IMR-90 (cell line): ENCODE measurements at regions not wholly inside any gene's neighbourhood (a gene's known extent, or its start where the extent isn't known, plus 50 kb on each side); places are given as distances from the start of the nearest gene placed in this dataset.

Source experiments
- ATAC-seq: fragments of 200-7000 bp; cut with Tn5 transposase; 2 replicates; pipeline ENCODE4 v1.9.1; 2020; ENCODE audit warnings: low read depth, mild to moderate bottlenecking, moderate library complexity
- BruUV-seq: library from RNA; stranded (reverse); fragments of 400-500 nt; replicated peaks from 2 replicates; lab custom pipeline; 2021; lab: Mats Ljungman, UMichigan
- CTCF ChIA-PET: fragments of 300-600 bp; formaldehyde crosslinking; extraction: SDS; loops from one replicate; lab custom pipeline; 2021; ENCODE audit warnings: antibody characterized with exemption; lab: Yijun Ruan, JAX
- POLR2A ChIA-PET: fragments of 300-600 bp; sonication (Branson Sonifier 250); formaldehyde crosslinking; loops from one replicate; lab custom pipeline; 2022; ENCODE audit warnings: antibody characterized with exemption; ENCODE audit not compliant: unreplicated experiment; lab: Charles Lee
- DNase-seq: peaks from one replicate; pipeline ENCODE4 v3.0.0; 2013
- H2AFZ ChIP-seq: replicated peaks from 2 replicates; pipeline ENCODE3; 2013; ENCODE audit warnings: low read length, mild to moderate bottlenecking; ENCODE audit not compliant: poor library complexity
- H2AK5ac ChIP-seq: 2 replicates; pipeline ENCODE4 v1.6.1; 2013; ENCODE audit warnings: low read depth, low read length, inconsistent platforms
- H2AK9ac ChIP-seq: replicated peaks from 2 replicates; pipeline ENCODE3; 2013; ENCODE audit warnings: mild to moderate bottlenecking, low read depth, low read length, moderate library complexity; ENCODE audit not compliant: poor library complexity
- H2BK120ac ChIP-seq: 2 replicates; pipeline ENCODE4 v1.6.1; 2013; ENCODE audit warnings: low read depth, low read length, inconsistent platforms
- H2BK15ac ChIP-seq: 3 replicates; pipeline ENCODE4 v1.6.1; 2013; ENCODE audit warnings: low read depth, low read length, inconsistent platforms
- H2BK20ac ChIP-seq: 2 replicates; pipeline ENCODE4 v1.6.1; 2013; ENCODE audit warnings: low read depth, mild to moderate bottlenecking, inconsistent platforms, low read length, moderate library complexity
- H2BK5ac ChIP-seq: 2 replicates; pipeline ENCODE4 v1.6.1; 2013; ENCODE audit warnings: mild to moderate bottlenecking, low read depth, low read length, inconsistent platforms; ENCODE audit not compliant: poor library complexity, severe bottlenecking
- H3K14ac ChIP-seq: replicated peaks from 2 replicates; pipeline ENCODE4 v1.6.1; 2013; ENCODE audit warnings: low read depth, low read length, inconsistent platforms
- H3K18ac ChIP-seq: 2 replicates; pipeline ENCODE4 v1.6.1; 2013; ENCODE audit warnings: low read depth, low read length, control low read depth
- H3K23ac ChIP-seq: 2 replicates; pipeline ENCODE4 v1.6.1; 2013; ENCODE audit warnings: low read depth, low read length, inconsistent platforms
- H3K27ac ChIP-seq: 2 replicates; pipeline ENCODE4 v1.5.1; 2013; ENCODE audit warnings: mild to moderate bottlenecking, control low read depth, low read length; ENCODE audit not compliant: insufficient read depth
- H3K27me3 ChIP-seq: 2 replicates; pipeline ENCODE4 v1.6.1; 2013; ENCODE audit warnings: low read length; ENCODE audit not compliant: control insufficient read depth, insufficient read depth
- H3K36me3 ChIP-seq: 2 replicates; pipeline ENCODE4 v1.6.1; 2013; ENCODE audit warnings: low read length, mixed read lengths; ENCODE audit not compliant: control insufficient read depth, insufficient read depth
- H3K4ac ChIP-seq: 2 replicates; pipeline ENCODE4 v1.6.1; 2013; ENCODE audit warnings: low read depth, low read length, inconsistent platforms
- H3K4me1 ChIP-seq: 2 replicates; pipeline ENCODE4 v1.6.1; 2013; ENCODE audit warnings: low read length, mixed read lengths; ENCODE audit not compliant: control insufficient read depth, insufficient read depth
- H3K4me2 ChIP-seq: 2 replicates; pipeline ENCODE4 v1.6.1; 2013; ENCODE audit warnings: low read depth, mild to moderate bottlenecking, control low read depth, low read length, moderate library complexity
- H3K4me3 ChIP-seq: 2 replicates; pipeline ENCODE4 v1.5.1; 2013; ENCODE audit warnings: low read depth, mild to moderate bottlenecking, control low read depth, low read length, moderate library complexity; ENCODE audit not compliant: insufficient read depth
- H3K56ac ChIP-seq: 2 replicates; pipeline ENCODE4 v1.6.1; 2013; ENCODE audit warnings: low read length, inconsistent platforms; ENCODE audit not compliant: insufficient read depth; ENCODE audit errors: extremely low read depth
- H3K79me1 ChIP-seq, 2 experiments: 2 replicates each; pipeline ENCODE4 v1.6.1; 2013; ENCODE audit warnings: low read length in 2 of 2, inconsistent platforms in 1 of 2, low read depth in 1 of 2
- H3K9ac ChIP-seq: 2 replicates; pipeline ENCODE4 v1.6.1; 2013; ENCODE audit warnings: low read depth, low read length, control low read depth
- H3K9me1 ChIP-seq: 2 replicates; pipeline ENCODE4 v1.6.1; 2013; ENCODE audit warnings: low read length, inconsistent platforms; ENCODE audit not compliant: insufficient read depth
- H3K9me3 ChIP-seq: 2 replicates; pipeline ENCODE4 v1.6.1; 2013; ENCODE audit warnings: low read length; ENCODE audit not compliant: control insufficient read depth, insufficient read depth
- H4K20me1 ChIP-seq: 2 replicates; pipeline ENCODE4 v1.6.1; 2013; ENCODE audit warnings: low read length, inconsistent platforms; ENCODE audit not compliant: insufficient read depth
- H4K5ac ChIP-seq: 2 replicates; pipeline ENCODE4 v1.6.1; 2013; ENCODE audit warnings: mild to moderate bottlenecking, low read depth, low read length, control low read depth
- H4K8ac ChIP-seq, 2 experiments: 2 replicates each; pipeline ENCODE4 v1.6.1; 2013; ENCODE audit warnings: low read depth in 2 of 2, low read length in 2 of 2, control low read depth in 1 of 2, inconsistent platforms in 1 of 2
- H4K91ac ChIP-seq: 2 replicates; pipeline ENCODE4 v1.6.1; 2013; ENCODE audit warnings: low read depth, low read length, inconsistent platforms; ENCODE audit not compliant: insufficient read depth
- CEBPB ChIP-seq: IDR thresholded peaks from 2 replicates; pipeline ENCODE4 v1.6.1; 2012; ENCODE audit warnings: low read depth, low read length, improper control_type of control experiment
- CHD1 ChIP-seq: IDR thresholded peaks from 2 replicates; pipeline ENCODE4 v1.6.1; 2012; ENCODE audit warnings: low read depth, low read length, improper control_type of control experiment
- FOS ChIP-seq: fragments of 150-350 bp; IDR thresholded peaks from 2 replicates; pipeline ENCODE4 v1.6.1; 2016; ENCODE audit warnings: low read depth, low read length
- MAFK ChIP-seq: IDR thresholded peaks from 2 replicates; pipeline ENCODE4 v1.6.1; 2012; ENCODE audit warnings: low read depth, low read length, improper control_type of control experiment
- MAZ ChIP-seq: IDR thresholded peaks from 2 replicates; pipeline ENCODE4 v1.6.1; 2012; ENCODE audit warnings: low read depth, mild to moderate bottlenecking, low read length, improper control_type of control experiment, moderate library complexity, borderline replicate concordance
- MXI1 ChIP-seq: IDR thresholded peaks from 2 replicates; pipeline ENCODE4 v1.6.1; 2012; ENCODE audit warnings: low read depth, mild to moderate bottlenecking, low read length, moderate library complexity, borderline replicate concordance
- NFE2L2 ChIP-seq: fragments of 150-350 bp; IDR thresholded peaks from 2 replicates; pipeline ENCODE4 v1.6.1; 2016; ENCODE audit warnings: low read depth, mild to moderate bottlenecking, low read length
- POLR2A ChIP-seq: IDR thresholded peaks from 2 replicates; pipeline ENCODE4 v1.6.1; 2012; ENCODE audit warnings: mild to moderate bottlenecking, low read depth, low read length
- RAD21 ChIP-seq: IDR thresholded peaks from 2 replicates; pipeline ENCODE4 v1.6.1; 2012; ENCODE audit warnings: low read length, improper control_type of control experiment
- RCOR1 ChIP-seq: IDR thresholded peaks from 2 replicates; pipeline ENCODE4 v1.6.1; 2012; ENCODE audit warnings: mild to moderate bottlenecking, low read length, improper control_type of control experiment; ENCODE audit not compliant: insufficient replicate concordance
- RFX5 ChIP-seq: IDR thresholded peaks from 2 replicates; pipeline ENCODE4 v1.8.0; 2012; ENCODE audit warnings: low read depth, mild to moderate bottlenecking, low read length, moderate library complexity
- SMC3 ChIP-seq: fragments of 150-350 bp; IDR thresholded peaks from 2 replicates; pipeline ENCODE4 v1.6.1; 2016; ENCODE audit warnings: low read depth, mild to moderate bottlenecking, antibody characterized with exemption, low read length, moderate library complexity
- WGBS, 2 experiments: methylation state at CpG; one replicate each; pipeline versions ENCODE4 v1.1.5 to v1.1.7; 2013; ENCODE audit warnings: missing lambda C conversion rate in 2 of 2; ENCODE audit not compliant: insufficient read length in 1 of 2; ENCODE audit errors: extremely low coverage in 2 of 2; 5-methylcytosine and 5-hydroxymethylcytosine counted together
- dilution Hi-C: fragments of 300-500 bp; cut with HindIII; formaldehyde crosslinking; loops from one replicate; pipeline ENCODE4 v1.14.3; 2018; ENCODE audit warnings: low sequenced_read_pairs; ENCODE audit not compliant: unreplicated experiment
- in situ Hi-C: fragments of 300-500 bp; cut with MboI; formaldehyde crosslinking; loops from 3 replicates; pipeline ENCODE4 v1.14.3; 2019; ENCODE audit warnings: low sequenced_read_pairs, inconsistent platforms, mixed read lengths
- intact Hi-C: fragments of 100-400 bp; cut with micrococcal nuclease; formaldehyde crosslinking; loops from 2 replicates; pipeline ENCODE4 v1.10.0; 2022
- TF ChIP-seq, protein P1 (sequence below): conservative IDR thresholded peaks from 2 replicates; pipeline ENCODE4 v1.5.1; 2012; ENCODE audit warnings: mild to moderate bottlenecking, low read depth, low read length, improper control_type of control experiment
- TF ChIP-seq, protein P2 (sequence below): fragments of 150-350 bp; IDR thresholded peaks from 2 replicates; pipeline ENCODE4 v1.6.1; 2017; ENCODE audit warnings: mild to moderate bottlenecking, antibody characterized with exemption, low read length, low read depth
- TF ChIP-seq, protein P3 (sequence below): fragments of 150-350 bp; IDR thresholded peaks from 2 replicates; pipeline ENCODE4 v1.6.1; 2016; ENCODE audit warnings: low read depth, mild to moderate bottlenecking, low read length, moderate library complexity, borderline replicate concordance

DNA sequence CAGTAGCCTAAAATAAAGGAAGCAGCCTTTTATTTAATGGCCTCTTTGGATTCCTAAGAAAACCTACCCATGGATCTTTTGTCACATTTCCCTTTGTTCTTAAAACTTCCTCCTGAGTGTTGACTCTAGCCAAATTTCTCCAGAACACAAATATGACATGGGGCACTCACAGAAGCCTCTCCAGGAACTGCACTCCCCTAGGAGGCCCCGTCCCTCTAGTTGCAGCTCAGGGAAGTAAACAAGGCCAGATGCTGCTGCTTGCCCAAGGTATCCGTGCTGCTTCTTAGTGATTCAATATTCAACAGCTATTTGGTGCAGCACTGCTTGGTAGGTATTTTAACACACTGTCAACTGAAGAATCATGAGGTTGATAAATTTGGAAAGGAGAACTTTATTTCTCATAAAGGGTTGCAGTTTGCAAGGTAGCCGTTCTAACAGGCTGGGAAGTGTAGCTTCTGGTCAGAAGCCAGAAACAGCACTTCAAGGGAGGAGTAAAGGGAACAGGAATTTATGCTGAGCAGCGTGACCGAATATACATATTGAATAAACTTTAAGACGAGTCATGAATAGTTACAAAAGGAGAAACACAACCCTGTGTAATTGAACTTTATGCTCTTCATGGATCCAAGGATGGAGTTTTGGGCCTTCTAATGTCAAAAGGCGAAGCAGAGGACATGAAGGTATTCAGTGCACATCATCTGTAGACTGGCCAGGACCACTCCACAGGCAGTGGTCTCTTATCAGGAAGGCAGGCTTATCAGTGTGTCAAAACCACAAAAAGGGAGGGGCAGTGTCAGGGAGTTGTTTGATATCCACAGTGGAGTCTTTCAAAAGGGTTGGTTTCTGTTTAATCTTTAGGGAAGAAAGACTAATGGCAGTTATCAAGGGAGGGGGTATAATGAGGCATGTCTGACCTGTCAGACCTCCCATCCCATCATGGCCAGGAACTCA, 63.3 kb downstream of the CD24 start:
- no peak overlapping the region for H3K56ac ChIP-seq
- H2BK120ac ChIP-seq, result no peak overlapping the region
- no peak overlapping the region for H3K4me3 ChIP-seq
- ATAC-seq, result no peak
- no peaks in the 10 kb centered on the region for H3K4me1 ChIP-seq
- DNase-seq, result no peak
- H3K9me1 ChIP-seq, result no peaks in the 10 kb centered on the region
- dilution Hi-C loops, result no loop called here
- H4K20me1 ChIP-seq, result no peaks in the 10 kb centered on the region
- H2AK9ac ChIP-seq, result no peak overlapping the region
- no peak overlapping the region for H2BK20ac ChIP-seq
- H3K18ac ChIP-seq, result no peak overlapping the region
- no TSS peak for BruUV-seq
- H3K23ac ChIP-seq, result no peak overlapping the region
- H2BK5ac ChIP-seq, result no peak overlapping the region
- intact Hi-C loops, result no loop called here
- no peak overlapping the region for H3K14ac ChIP-seq
- H2AFZ ChIP-seq, result no peak overlapping the region
- H3K79me1 ChIP-seq, result no peaks in the 10 kb centered on the region
- no peak overlapping the region for H3K4ac ChIP-seq
- peaks cover 1% of the 10 kb centered on the region; the same call in 1 of the 2 replicates for H3K27me3 ChIP-seq
- H4K91ac ChIP-seq, result no peak overlapping the region
- H4K8ac ChIP-seq, result no peak overlapping the region
- no peak overlapping the region for H2AK5ac ChIP-seq
- CTCF ChIA-PET, result no interaction called here
- H3K9me3 ChIP-seq, result no peaks in the 10 kb centered on the region
- H4K5ac ChIP-seq, result no peak overlapping the region
- no peaks in the 10 kb centered on the region for H3K36me3 ChIP-seq
- no peak overlapping the region for H3K27ac ChIP-seq
- H3K4me2 ChIP-seq, result no peak overlapping the region
- POLR2A ChIA-PET, result no interaction called here
- H2BK15ac ChIP-seq, result no peak overlapping the region
- 20% methylated on average over 1 of the region's 7 CpGs; no CpG with 5 or more reads in 1 of the 2 experiments for WGBS, 2 experiments
- in situ Hi-C loops, result no loop called here
- no peak overlapping the region for H3K9ac ChIP-seq
- TF ChIP-seq MXI1 (no peak), MAFK (no peak), NFE2L2 (no peak), RFX5 (no peak), RCOR1 (no peak), SMC3 (no peak), POLR2A (no peak), CEBPB (no peak), FOS (no peak), CHD1 (no peak), MAZ (no peak), RAD21 (no peak)
- TF ChIP-seq, protein P1, sequence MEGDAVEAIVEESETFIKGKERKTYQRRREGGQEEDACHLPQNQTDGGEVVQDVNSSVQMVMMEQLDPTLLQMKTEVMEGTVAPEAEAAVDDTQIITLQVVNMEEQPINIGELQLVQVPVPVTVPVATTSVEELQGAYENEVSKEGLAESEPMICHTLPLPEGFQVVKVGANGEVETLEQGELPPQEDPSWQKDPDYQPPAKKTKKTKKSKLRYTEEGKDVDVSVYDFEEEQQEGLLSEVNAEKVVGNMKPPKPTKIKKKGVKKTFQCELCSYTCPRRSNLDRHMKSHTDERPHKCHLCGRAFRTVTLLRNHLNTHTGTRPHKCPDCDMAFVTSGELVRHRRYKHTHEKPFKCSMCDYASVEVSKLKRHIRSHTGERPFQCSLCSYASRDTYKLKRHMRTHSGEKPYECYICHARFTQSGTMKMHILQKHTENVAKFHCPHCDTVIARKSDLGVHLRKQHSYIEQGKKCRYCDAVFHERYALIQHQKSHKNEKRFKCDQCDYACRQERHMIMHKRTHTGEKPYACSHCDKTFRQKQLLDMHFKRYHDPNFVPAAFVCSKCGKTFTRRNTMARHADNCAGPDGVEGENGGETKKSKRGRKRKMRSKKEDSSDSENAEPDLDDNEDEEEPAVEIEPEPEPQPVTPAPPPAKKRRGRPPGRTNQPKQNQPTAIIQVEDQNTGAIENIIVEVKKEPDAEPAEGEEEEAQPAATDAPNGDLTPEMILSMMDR, result no peak
- TF ChIP-seq, protein P2, sequence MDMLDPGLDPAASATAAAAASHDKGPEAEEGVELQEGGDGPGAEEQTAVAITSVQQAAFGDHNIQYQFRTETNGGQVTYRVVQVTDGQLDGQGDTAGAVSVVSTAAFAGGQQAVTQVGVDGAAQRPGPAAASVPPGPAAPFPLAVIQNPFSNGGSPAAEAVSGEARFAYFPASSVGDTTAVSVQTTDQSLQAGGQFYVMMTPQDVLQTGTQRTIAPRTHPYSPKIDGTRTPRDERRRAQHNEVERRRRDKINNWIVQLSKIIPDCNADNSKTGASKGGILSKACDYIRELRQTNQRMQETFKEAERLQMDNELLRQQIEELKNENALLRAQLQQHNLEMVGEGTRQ, result no peak
- TF ChIP-seq, protein P3, sequence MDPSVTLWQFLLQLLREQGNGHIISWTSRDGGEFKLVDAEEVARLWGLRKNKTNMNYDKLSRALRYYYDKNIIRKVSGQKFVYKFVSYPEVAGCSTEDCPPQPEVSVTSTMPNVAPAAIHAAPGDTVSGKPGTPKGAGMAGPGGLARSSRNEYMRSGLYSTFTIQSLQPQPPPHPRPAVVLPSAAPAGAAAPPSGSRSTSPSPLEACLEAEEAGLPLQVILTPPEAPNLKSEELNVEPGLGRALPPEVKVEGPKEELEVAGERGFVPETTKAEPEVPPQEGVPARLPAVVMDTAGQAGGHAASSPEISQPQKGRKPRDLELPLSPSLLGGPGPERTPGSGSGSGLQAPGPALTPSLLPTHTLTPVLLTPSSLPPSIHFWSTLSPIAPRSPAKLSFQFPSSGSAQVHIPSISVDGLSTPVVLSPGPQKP, result no peak
